GM23248 (cell line): ENCODE measurements at regions not wholly inside any gene's neighbourhood (a gene's known extent, or its start where the extent isn't known, plus 50 kb on each side); places are given as distances from the start of the nearest gene placed in this dataset.

Source experiments
- DNase-seq: peaks from one replicate; pipeline ENCODE4 v3.0.0-alpha.2; 2015
- H2AFZ ChIP-seq: fragments of 200-600 bp; sonication (generic); 2 replicates; pipeline ENCODE4 v1.6.1; 2016; ENCODE audit warnings: antibody characterized with exemption
- H3F3A ChIP-seq: fragments of 200-600 bp; sonication (generic); 2 replicates; pipeline ENCODE4 v1.6.1; 2016; ENCODE audit warnings: mild to moderate bottlenecking, antibody characterized with exemption, mixed run types; ENCODE audit not compliant: insufficient read depth
- H3K27ac ChIP-seq: fragments of 200-600 bp; sonication (generic); 2 replicates; pipeline ENCODE4 v1.5.1; 2016; ENCODE audit warnings: mild to moderate bottlenecking
- H3K27me3 ChIP-seq: fragments of 200-600 bp; sonication (generic); replicated peaks from 2 replicates; pipeline ENCODE4 v1.6.1; 2016; ENCODE audit warnings: mild to moderate bottlenecking; ENCODE audit not compliant: insufficient read depth
- H3K36me3 ChIP-seq: fragments of 200-600 bp; sonication (generic); 2 replicates; pipeline ENCODE4 v1.6.1; 2016; ENCODE audit warnings: low read depth, mild to moderate bottlenecking
- H3K4me1 ChIP-seq: fragments of 200-600 bp; sonication (generic); 2 replicates; pipeline ENCODE4 v1.6.1; 2016; ENCODE audit warnings: mild to moderate bottlenecking; ENCODE audit not compliant: insufficient read depth
- H3K4me2 ChIP-seq: fragments of 200-600 bp; sonication (generic); one replicate; pipeline ENCODE4 v1.6.1; 2016; ENCODE audit warnings: mild to moderate bottlenecking; ENCODE audit not compliant: unreplicated experiment
- H3K4me3 ChIP-seq: fragments of 200-600 bp; sonication (generic); 2 replicates; pipeline ENCODE4 v1.5.1; 2016; ENCODE audit warnings: mild to moderate bottlenecking
- H3K79me2 ChIP-seq: fragments of 200-600 bp; sonication (generic); 2 replicates; pipeline ENCODE4 v1.6.1; 2016; ENCODE audit warnings: mild to moderate bottlenecking; ENCODE audit not compliant: insufficient read depth
- H3K9ac ChIP-seq: fragments of 200-600 bp; sonication (generic); 2 replicates; pipeline ENCODE4 v1.6.1; 2016; ENCODE audit warnings: mild to moderate bottlenecking
- H3K9me2 ChIP-seq: fragments of 200-600 bp; sonication (generic); 2 replicates; pipeline ENCODE4 v1.6.1; 2016; ENCODE audit warnings: mixed run types, mild to moderate bottlenecking, moderate library complexity; ENCODE audit not compliant: insufficient read depth
- H3K9me3 ChIP-seq: fragments of 200-600 bp; sonication (generic); one replicate; pipeline ENCODE4 v1.6.1; 2017; ENCODE audit warnings: low read depth
- H4K20me1 ChIP-seq: fragments of 200-600 bp; sonication (generic); 2 replicates; pipeline ENCODE4 v1.6.0; 2016; ENCODE audit not compliant: insufficient read depth
- EZH2 ChIP-seq: fragments of 200-600 bp; sonication (generic); IDR thresholded peaks from 2 replicates; pipeline ENCODE4 v1.6.1; 2018; ENCODE audit warnings: antibody characterized with exemption, mild to moderate bottlenecking; ENCODE audit not compliant: insufficient read depth, poor library complexity, severe bottlenecking
- EZH2phosphoT487 ChIP-seq: fragments of 200-600 bp; sonication (generic); IDR thresholded peaks from 2 replicates; pipeline ENCODE4 v1.6.1; 2018; ENCODE audit warnings: antibody characterized with exemption, moderate library complexity, mild to moderate bottlenecking, low read depth; ENCODE audit not compliant: insufficient read depth
- WGBS, 2 experiments: methylation state at CpG; one replicate each; pipeline ENCODE4 v1.1.6; 2015 to 2017; ENCODE audit warnings: low lambda C conversion rate in 2 of 2, low coverage in 1 of 2; ENCODE audit errors: missing lambda C conversion rate in 2 of 2; 5-methylcytosine and 5-hydroxymethylcytosine counted together
- in situ Hi-C: fragments of 300-500 bp; cut with MboI; formaldehyde crosslinking; loops from 2 replicates; pipeline ENCODE4 v1.15.0; 2020

DNA sequence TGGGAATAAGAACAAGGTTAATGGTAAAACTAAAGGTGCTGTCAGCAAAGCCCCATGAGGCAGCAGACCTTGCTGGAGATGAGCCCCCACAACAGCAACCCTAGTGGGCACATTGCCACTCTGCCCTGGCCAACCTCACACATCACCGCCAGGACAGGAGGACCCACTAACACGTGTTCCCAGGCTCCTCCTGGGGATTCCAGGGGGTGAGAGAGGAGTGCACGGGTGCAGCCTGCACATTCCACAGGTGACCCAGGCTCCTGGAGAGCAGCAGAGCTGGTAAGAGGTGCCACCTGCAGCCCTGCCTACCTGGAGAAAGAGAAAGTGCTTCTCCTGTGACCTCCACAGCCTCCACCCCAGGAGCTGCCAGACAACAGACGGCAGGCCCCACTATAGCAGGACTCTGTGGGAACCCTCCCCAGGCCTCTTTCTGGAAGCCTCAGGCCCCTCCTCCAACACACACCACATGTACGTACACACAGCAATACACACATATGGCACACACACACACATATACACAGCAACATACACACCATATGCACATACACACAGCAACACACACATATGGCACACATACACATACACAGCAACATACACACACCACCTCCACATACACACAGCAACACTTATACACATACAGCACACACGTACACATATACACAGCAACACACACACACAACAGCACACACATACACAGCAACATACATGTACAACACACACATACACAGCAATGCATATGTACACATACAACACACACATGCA, 187.1 kb downstream of the GLI2 start:
- peaks cover 43% of the 10 kb centered on the region for H3K79me2 ChIP-seq
- H3K27ac ChIP-seq: no peak overlapping the region
- WGBS, 2 experiments: 88 to 95% methylated on average over 6 of the region's 6 CpGs

DNA sequence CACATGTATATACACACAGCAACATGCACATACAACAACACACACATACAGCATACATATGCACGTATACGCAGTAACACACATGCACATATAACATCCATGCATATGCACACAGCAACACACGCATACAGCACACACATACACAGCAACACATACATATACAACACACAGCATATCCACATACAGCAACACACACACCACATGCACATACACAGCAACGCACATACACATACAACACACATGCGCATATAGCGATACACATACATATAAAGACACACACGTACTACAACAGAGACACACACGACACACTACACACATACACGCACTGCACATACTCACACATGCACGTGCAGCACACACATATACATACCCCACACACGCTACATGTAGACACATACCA, 187.8 kb downstream of the GLI2 start:
- TF ChIP-seq EZH2phosphoT487 (no peak), EZH2 (no peak)
- H3K4me3 ChIP-seq: no peak overlapping the region
- in situ Hi-C loops: no loop called here
- no peaks in the 10 kb centered on the region for H3K36me3 ChIP-seq
- H3K4me1 ChIP-seq: peaks cover 20% of the 10 kb centered on the region
- H3K27ac ChIP-seq: no peak overlapping the region
- no peaks in the 10 kb centered on the region for H4K20me1 ChIP-seq
- H3F3A ChIP-seq: peaks cover 3% of the 10 kb centered on the region; the same call in 1 of the 2 replicates
- H3K27me3 ChIP-seq: no peaks in the 10 kb centered on the region
- no peak overlapping the region for H2AFZ ChIP-seq
- peaks cover 36% of the 10 kb centered on the region for H3K79me2 ChIP-seq
- no peaks in the 10 kb centered on the region for H3K9me2 ChIP-seq
- 99% methylated on average over 11 of the region's 11 CpGs for WGBS, 2 experiments
- DNase-seq: no peak
- no peaks in the 10 kb centered on the region for H3K9me3 ChIP-seq
- no peak overlapping the region for H3K4me2 ChIP-seq
- H3K9ac ChIP-seq: no peak overlapping the region

More for the DNA sequence above, 187.1 kb downstream of the GLI2 start:
- Histone ChIP-seq H3F3A (peaks cover 3% of the 10 kb centered on the region; the same call in 1 of the 2 replicates), H3K36me3 (no peaks in the 10 kb centered on the region), H3K9me2 (no peaks in the 10 kb centered on the region), H3K9me3 (no peaks in the 10 kb centered on the region), H3K9ac (no peak overlapping the region), H3K4me3 (no peak overlapping the region), H4K20me1 (no peaks in the 10 kb centered on the region), H2AFZ (no peak overlapping the region), H3K4me1 (peaks cover 25% of the 10 kb centered on the region), H3K27me3 (no peaks in the 10 kb centered on the region), H3K4me2 (no peak overlapping the region)
- no peak for DNase-seq
- no peak for TF ChIP-seq EZH2phosphoT487
- no peak for TF ChIP-seq EZH2
- in situ Hi-C loops: no loop called here

DNA sequence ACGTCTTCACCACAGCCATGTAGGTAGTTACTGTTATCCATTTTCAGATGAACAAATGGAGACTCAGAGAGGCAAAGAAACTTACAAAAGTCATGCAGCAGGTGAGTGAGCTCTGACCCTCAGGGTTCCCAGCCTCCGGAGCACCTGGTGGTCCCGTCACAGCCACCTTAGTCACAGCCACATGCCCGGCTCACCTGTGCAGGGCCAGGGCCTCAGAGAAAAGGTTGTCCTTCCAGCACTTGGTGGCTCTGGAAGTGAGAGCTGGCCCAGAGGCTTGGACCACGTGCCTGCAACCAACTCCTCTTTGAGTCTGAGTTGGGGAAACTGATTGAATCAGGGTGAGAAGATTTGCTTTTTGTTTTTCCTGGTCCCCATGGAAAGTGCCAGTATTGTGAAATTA, 189.3 kb downstream of the GLI2 start:
- no peak overlapping the region for H3K9ac ChIP-seq
- no peaks in the 10 kb centered on the region for H3K27me3 ChIP-seq
- peaks cover 19% of the 10 kb centered on the region for H3K4me1 ChIP-seq
- no peak overlapping the region for H3K4me3 ChIP-seq
- no peaks in the 10 kb centered on the region for H3K9me3 ChIP-seq
- TF ChIP-seq EZH2phosphoT487 (no peak), EZH2 (no peak)
- no peaks in the 10 kb centered on the region for H4K20me1 ChIP-seq
- H3K27ac ChIP-seq: no peak overlapping the region
- H3F3A ChIP-seq: peaks cover 3% of the 10 kb centered on the region; the same call in 1 of the 2 replicates
- H3K36me3 ChIP-seq: peaks cover 6% of the 10 kb centered on the region; the same call in 1 of the 2 replicates
- 87 to 89% methylated on average over 5 of the region's 5 CpGs for WGBS, 2 experiments
- in situ Hi-C loops: no loop called here
- H3K9me2 ChIP-seq: no peaks in the 10 kb centered on the region
- no peak for DNase-seq
- no peak overlapping the region for H3K4me2 ChIP-seq
- peaks cover 33% of the 10 kb centered on the region for H3K79me2 ChIP-seq
- no peak overlapping the region for H2AFZ ChIP-seq

DNA sequence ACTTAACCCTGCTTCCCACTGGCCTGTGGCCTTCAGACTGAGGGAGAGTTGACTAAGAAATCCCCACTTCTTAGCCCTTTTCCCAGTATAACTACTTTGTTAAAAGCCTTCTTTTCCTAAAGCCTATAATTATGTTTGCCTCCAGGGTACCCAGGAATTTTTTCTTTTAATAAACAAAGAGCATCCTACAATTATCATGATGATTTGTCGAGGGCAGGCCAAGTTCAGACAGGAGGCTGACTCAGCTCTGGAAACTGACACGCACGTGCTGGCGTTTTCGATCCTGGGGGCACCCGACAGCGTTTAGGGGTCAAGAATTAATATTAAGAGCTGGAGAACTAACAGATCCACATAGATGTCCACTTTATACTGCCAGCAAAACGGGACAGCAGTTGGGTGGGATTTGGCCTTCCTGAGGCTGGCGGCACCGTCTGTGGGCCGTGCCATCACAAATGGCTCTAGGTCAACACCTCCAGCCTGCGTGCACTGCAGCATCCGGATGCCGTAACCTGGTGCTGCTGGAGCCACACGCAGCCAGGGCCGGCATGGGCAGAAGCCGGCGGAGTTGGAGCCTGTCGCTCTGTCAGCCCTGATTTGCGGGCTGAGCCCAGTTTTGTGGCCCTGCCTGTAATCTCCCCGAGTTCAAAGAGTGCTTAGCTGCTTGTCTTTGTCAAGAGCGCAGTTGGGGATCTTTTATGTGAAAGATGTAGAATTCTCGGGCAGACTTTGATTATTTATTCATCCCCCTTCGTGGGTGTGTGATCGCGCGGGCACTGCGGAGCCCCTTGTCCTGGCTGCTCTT, 191.0 kb downstream of the GLI2 start:
- no peak overlapping the region for H3K4me3 ChIP-seq
- TF ChIP-seq EZH2phosphoT487 (no peak), EZH2 (no peak)
- peaks cover 3% of the 10 kb centered on the region; the same call in 1 of the 2 replicates for H3F3A ChIP-seq
- no peak overlapping the region for H3K4me2 ChIP-seq
- H3K79me2 ChIP-seq: peaks cover 50% of the 10 kb centered on the region
- H3K4me1 ChIP-seq: peaks cover 8% of the 10 kb centered on the region
- no peaks in the 10 kb centered on the region for H4K20me1 ChIP-seq
- H2AFZ ChIP-seq: no peak overlapping the region
- H3K27me3 ChIP-seq: no peaks in the 10 kb centered on the region
- in situ Hi-C loops: no loop called here
- H3K9me3 ChIP-seq: no peaks in the 10 kb centered on the region
- peaks cover 6% of the 10 kb centered on the region; the same call in 1 of the 2 replicates for H3K36me3 ChIP-seq
- 93% methylated on average over 28 of the region's 28 CpGs for WGBS, 2 experiments
- H3K27ac ChIP-seq: no peak overlapping the region
- no peak overlapping the region for H3K9ac ChIP-seq
- DNase-seq: no peak
- H3K9me2 ChIP-seq: no peaks in the 10 kb centered on the region
